ENCODE measurements at regions not wholly inside any gene's neighbourhood (a gene's known extent, or its start where the extent isn't known, plus 50 kb on each side); places are given as distances from the start of the nearest gene placed in this dataset.

DNA sequence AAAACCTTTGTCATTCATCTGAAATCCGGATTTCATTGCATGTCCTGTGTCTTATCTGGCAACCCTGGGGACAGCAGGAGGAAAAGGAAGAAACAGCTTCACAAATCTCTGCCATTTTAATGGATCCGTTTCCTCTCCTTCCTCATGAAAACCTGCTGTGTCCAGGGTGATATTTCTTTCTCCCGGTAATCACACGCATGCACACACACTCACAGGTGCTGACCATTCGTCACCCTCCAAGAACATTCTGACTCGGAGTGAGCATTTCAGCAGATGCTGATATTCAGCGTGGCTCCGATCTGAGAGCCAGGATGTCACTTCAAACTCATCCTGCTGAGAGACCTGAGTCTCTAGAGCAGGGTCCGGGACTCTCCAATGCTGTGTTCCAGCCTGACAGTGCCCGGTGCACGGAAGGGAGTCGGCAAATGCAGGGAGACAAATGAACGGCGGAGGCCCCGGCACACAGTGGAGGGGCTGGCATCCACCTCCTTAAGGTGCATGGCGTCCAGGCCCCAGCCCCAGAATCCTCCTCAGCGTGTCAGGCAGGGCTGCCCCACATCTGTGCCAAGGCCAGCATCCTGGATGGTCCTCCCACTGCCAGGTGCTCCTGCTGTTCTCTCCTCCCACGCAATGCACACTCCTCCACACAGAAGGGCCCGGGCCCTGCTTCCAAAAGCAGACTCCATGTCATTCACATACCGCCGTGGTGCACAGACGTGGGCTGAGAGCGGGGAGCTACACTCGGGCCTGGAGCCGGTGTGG lies 70.7 kb downstream of the RBFOX3 start:
- no peak for DNase-seq (ENCODE audit: low read depth)

DNA sequence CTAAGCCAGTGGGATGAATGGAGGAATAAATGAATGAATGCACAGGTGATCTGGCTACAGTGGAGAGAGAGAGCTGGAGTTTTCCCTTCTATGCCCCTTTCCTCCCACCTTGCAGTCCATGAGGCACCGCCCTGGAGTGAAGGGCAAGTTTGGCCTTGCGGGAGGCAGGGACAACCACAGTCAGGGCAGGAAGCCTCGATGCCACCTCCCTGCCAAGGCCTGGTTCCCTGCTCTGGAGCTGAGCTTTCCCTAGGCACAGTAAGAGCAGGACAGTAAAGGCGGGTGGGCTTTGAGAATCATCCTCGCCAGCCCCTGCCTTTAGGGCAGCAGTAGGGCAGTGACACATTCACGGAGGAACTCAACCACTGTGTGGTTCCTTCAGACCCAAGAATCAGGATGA lies 72.6 kb downstream of the RBFOX3 start:
- no peak for DNase-seq (ENCODE audit: low read depth)

DNA sequence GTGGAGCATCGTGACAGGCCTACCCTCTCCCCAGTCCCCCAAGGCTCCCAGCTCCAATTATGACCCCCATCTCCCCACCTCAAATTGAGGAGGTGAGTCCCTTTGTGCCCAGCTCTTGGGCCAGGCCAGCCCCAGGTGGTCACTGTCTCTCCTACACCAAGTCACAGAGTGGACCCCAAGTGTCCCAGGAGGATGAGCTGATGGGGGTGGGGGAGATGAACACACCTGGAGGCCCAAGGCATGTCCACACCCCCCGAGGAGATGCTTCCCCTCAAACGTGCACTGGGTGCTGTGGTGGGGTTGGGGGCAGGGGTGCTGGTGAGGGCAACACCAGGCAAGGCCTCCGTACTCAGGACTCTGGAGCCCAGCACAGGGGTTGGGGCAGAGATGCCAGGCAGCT lies 73.2 kb downstream of the RBFOX3 start:
- no peak for DNase-seq (ENCODE audit: low read depth)

DNA sequence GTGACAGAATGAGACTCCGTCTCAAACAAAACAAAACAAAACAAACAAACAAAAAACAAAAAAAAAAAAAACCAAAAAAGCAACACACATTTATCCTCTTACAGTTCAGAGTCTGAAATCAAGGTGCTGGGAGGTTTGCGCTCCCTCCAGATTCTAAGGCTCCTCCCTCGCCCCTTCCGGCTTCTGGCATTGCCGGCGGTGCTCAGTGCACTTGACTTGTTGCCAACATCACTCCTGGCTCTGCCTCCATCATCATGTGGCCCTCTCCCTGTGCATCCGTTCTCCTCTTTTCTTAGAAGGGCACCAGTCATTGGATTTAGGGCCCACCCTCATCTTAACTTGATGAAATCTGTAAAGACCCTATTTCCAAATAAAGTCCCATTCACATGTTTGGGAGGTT lies 73.8 kb downstream of the RBFOX3 start:
- DNase-seq (ENCODE audit: low read depth): no peak

DNA sequence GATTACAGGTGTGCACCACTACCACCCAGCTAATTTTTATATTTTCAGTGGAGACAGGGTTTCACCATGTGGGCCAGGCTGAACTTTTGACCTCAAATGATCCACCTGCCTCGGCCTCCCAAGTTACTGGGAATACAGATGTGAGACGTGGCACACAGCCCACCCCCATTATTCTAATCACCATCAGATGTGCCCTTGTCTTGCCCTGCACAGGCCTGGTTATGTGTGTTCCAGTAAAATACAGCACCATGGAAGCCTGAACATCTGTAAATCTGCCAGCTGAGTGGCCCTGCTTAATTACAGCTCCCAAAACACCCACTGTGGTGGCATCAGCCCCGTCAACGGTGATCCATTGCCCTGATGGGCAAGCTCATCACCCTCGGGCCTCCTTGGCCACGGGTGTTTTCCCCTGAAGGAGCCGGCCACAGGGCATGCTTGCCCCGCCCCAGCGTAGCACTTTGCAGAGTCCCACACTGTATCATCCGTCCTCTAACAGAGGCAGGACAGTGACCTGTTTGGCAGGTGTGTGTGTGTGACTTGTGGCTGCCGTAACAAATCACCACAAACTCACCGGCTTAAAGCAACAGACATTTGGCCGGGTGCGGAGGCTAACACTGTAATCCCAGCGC lies 74.5 kb downstream of the RBFOX3 start:
- DNase-seq (ENCODE audit: low read depth): no peak

DNA sequence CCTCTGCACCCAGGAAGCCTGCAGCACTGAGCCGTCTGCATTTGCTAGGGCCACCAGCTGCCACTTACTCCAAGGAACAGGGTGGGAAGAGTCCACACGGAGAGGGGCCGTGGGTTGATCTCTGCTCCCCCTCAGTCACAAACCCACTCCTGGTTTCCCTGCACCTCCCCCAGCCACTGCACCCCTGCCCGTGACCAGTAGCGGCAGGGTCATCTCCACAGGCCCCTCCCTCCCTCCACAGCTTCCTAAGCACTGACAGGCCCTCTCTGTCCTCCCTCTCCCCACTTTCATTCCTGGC lies 75.2 kb downstream of the RBFOX3 start:
- no peak for DNase-seq (ENCODE audit: low read depth)

DNA sequence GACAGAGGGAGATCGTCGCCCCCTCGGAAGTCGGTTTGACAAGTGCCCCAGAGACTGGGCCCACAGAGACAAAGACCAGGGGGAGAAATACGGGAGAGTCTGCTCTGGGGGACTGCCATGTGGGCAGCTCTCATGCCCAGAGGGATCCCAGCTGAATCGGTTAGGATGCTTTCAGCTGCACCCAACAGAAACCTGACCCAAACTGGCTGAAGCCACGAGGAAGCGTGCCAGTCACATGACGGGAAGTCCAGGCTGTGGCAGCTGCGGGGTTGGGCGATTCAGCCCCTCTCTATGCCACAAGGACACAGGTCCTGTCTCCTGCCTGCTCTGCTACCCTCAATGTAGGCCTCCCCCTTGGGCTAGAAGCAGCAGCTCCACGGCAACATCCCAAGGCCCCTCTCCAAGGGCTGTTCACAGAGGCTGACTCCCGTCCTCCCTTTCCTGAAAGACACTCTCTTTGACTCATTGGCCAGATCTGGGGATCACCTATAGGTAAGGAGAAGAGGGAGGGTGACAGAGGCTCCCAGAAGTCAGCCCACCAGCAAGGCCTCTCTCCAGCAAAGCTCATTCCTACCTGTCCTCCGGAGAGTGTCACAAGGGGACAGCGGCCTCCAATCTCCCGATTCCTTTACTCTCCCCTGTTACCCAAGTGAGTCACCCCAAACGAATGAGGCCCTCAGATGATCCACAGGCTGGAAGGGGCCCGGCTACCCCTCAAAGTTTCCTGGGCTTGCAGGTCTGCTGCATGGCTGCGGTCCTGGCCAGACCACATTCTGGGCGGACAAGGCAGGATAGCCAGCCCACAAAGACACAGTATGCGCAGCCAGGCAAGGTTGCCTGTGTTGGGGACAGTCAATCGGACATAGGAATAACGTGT lies 75.8 kb downstream of the RBFOX3 start:
- DNase-seq (ENCODE audit: low read depth): no peak

DNA sequence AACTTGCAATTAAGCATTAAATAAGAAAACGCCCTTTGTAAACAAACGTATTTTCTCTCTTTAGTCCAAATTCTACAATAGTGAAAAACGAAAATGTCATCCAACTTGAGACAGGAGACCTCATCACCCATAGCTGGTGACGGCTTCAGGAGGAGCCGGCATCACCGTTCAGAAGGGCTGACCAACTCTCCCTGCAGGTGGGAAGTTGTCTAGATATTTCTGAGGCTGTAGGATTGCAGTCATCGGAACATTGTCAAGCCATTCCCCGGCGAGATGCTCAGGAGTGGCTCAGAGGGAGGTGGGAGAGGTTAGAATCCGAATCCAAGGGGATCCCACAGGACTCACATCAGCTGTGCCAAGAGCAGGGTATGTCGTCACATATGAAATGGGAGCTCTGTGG lies 76.7 kb downstream of the RBFOX3 start:
- no peak for DNase-seq (ENCODE audit: low read depth)

DNA sequence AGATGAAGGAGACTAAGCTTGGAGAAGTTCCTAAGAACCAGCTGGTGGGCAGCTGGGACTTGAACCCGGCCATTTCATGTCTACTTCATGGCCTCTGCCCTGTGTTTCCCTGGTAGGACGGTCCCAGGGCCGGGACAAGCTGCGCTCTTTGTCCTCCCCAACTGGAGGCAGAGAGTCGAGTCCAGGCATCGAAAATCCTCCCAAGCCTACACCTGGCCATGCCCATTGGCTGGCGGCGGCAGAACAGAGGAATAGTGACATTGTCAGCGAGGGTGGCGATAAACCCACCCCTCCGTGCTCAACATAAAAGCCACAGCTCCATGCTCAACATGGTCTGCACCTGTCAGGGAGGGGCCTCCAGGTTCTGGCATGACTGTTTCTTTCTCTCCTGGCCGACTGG lies 77.7 kb downstream of the RBFOX3 start:
- DNase-seq (ENCODE audit: low read depth): no peak

DNA sequence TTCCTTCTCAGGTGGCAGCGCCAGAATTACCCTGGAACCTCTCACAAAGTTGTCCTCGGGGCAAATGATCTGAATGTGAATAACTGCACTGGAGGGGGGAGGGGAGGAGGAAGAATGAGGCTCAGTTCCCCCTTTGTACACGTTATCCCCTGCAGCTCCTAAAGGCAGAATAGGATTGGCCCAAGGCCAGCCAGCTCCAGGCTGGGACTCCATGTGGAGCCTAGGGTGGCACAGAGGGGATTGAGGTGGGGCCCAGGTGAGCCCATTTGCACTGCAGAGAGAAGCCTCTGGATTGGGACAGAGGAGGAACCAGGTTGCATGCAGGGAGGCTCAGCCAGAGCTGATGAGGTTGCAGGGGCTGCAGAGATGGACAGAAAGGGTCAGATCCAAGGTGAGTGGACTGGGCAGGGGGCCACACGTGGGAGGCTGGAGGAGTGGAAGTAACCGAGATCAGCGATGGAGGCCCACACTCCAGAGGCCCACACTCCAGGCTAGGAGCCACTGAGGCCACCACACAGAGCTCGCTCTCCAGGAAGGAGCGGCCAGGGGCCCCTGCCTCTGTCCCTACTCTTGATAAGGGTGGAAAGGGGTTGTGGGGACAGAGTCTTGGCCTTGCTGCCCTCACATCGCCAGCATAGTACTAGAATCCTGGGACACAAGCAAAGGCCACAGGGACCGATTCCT lies 78.6 kb downstream of the RBFOX3 start:
- DNase-seq (ENCODE audit: low read depth): no peak

DNA sequence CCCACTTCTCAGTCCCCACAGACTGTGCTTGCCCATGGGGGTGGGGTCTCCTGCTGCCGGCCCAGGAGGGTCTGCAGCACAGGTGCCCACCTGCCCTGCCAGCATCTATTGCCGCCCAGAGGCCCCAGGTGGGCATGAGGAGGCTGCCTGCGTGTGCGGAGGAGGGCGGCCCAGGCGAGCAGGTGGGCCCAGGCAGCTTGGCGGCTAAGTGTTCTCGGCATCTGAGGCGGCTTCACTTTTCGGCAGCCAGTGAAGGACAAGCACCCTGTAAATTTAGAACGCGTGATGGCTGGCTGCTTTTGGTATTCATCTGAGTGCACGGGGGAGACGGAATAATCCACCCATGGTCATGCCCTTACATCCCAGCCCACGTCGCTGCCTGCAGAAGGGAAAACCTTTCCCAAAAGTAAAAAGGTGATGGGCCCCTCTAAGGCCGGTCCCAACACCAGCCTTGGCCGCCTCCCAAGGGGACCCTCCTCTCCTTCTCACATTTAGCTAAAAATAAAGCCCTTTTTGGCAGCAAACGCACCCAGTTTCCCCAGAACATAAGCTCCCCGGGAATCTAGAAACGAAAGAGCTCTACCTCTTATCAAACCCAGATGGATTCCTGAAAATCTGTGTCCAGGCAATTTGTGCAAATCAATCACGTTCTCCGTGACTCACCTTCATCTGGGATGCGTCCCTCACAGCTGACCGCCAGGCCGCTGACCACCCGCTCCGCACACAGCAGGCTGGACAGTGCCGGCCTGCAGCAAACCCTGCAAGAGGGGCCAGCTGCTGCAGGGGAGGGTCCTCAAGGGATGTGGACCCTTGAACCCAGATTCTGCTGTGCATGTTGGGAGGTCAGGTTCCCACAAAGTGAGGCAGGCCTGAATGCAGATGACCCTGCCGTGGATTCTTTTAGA lies 79.4 kb downstream of the RBFOX3 start:
- no peak for DNase-seq (ENCODE audit: low read depth)

DNA sequence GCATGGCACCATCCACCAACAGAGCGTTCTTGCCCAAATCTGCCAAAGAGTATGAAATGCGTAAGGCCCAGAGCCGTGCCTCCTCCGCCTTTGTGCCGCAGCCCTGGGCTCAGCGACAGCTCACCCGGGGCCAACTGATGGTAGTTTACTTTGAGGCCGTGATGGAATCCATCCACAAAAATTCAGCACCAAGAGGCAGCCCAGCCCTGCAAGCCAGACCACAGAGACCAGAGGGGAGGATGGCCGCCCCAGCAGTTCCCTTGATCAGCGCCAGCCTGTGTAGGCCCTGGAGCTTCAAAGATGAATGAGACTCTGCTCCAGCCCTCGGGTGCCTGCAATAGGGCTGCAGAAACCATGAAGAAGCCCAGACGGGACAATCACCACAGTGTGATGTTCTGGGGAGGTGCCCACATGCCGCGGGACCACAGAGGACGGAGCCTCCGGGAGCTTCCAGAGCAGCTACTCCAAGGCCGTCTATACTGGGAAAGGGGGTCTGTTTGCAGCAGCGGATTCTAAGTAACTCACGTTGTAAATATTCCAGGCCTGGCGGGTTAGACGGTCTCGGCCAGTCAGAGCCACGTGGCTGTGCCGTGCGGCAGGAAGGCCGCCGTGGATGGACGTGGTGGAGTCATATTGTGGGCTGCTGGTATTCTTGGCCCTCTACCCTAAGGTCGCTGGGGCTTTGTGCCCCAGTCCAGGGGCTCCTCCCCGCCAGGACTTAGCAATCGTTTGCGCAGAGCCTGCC lies 80.3 kb downstream of the RBFOX3 start:
- no peak for DNase-seq (ENCODE audit: low read depth)

DNA sequence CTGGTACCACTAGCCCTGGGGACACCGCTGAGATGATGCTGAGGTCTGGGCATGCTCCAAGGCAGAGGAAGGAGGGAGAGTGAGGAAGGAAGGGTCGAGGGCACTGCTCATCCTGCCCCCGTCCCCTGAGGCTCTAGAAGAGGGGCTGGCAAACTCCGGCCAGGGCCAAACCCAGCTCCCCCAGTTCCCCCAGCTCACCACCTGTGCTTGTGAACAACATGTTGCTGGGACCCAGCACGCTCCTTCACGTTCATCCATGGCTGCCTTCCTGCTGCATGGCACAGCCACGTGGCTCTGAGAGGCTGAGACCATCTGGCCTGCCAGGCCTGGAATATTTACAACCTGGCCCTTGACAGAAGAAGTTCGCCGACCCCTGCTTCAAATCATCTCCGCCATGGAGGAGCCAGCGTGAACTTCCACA lies 81.2 kb downstream of the RBFOX3 start:
- no peak for DNase-seq (ENCODE audit: low read depth)

DNA sequence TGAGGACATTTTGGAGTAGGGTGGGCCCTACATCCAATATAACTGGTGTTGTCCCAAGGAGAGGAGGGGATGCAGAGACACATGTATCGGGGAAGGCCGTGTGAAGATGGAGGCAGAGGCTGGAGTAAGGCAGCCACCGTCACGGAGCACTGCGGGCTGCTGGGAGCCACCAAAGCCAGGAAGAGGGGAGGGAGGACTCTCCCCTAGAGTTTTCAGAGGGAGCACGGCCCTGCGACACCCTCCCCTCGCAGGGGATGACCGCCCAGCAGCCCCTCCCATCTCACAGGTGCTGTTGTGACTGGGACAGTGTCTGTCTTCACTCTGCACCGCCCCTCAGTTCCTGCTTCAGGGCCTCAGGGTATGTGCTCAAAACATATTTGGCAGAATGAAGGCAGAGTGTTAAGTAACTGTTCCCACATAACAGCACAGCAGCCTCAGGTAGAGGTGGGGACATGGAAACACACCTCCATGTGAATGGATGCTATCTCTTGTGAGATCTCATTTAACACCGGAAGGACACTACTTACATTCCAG lies 82.2 kb downstream of the RBFOX3 start:
- no peak for DNase-seq (ENCODE audit: low read depth)

DNA sequence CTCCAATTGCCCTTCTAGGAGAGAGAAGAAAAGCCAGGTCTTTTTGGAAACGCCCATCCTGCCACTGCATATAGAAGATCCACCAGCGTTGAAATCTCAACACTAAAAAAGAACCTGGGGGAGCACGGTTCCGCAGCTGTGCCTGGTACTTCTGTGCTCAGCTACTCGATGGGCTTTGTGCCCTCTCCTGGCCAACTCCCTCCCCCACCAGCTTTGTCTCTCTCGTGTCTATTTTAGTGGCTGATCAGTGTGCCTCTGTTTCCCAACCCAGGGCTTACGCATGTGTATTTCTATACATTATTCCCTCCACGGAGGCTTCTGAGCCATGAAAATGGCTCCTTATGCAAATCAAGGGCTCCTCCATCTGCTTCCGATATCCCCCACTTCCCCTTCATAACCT lies 83.5 kb downstream of the RBFOX3 start:
- no peak for DNase-seq (ENCODE audit: low read depth)

DNA sequence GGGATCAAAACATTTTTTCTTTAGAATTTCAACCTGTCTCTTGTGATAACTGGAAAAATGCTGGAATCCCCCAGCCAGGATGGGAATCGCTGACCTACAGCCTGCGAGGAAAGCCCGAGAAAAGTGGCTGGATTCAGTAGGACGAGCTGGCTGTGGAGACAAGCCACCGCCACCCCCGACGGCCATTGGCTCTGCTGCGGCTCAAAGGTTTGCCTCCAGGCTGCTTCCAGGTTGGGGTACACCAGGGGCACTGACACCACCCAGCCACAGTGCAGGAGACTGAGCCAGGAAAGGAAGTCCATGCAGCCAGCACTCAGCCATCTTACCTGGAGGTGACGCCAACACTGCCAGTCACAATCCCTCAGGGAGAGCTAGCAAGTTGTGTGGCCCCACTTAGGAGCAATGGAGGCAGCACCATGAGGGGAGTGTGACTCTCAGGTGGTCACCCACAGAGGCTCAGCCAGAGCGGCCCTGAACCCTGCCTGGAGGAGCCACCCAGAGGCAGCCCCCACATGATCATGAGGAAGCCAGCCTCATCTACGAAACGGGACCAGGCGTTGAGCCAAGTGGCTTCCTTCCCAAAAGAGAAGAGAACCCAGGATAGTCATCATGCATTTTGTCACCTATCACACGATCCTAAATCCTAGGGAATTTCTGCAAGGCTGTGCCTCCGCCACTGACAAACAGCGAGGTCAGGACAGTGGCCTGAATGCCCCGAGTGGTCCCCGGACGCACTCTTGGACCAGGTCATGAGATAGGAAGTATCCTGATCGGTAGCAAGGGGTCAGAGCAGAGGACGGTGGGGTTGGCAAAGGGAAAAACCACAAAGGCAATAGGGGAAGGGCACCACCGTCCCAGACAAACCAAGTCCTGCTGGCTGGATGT lies 84.8 kb downstream of the RBFOX3 start:
- DNase-seq (ENCODE audit: low read depth): no peak

DNA sequence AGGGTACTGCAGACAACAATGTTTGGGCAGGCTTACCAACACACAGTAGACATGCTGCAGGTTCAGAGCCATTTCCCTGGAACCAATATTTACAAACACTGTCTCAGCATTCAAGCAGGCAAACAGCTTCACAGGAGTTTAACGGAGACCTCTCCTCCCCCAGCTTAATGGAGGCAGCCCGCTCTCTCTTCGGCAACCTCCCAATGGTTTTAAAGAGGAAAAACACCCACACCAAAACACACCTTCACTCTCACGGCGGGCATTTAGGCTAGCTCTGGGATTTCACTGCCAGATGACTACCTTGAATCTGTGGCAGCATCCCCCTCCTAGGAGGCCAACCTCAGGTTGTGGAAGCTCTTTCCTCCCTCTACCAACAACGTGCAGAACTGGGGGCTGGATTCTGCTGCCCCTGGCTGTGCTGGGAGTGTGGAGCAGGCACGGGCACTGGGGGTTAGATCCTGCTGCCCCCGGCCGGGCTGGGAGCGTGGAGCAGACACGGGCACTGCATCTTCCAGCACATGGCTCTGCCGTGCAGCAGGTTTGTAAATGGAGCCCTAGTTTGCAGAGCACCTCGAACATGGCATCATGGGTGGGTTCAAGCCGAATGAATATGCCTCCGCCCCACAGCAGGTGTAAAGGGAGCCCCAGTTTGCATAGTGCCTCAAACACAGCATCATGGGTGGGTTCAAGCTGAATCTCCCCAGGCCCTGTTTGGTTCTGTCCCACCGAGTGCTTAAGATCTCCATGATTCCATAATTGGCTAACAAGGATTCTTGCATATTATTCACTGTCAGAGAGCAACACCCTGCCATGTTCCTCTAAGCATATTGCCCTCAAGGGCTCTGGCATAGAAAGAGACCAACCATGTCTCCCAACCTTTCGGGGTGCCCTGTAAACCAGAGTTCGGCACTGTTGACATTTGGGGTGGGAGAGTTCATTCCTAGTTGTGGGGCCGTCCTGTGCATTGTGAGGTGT lies 86.4 kb downstream of the RBFOX3 start:
- no peak for DNase-seq (ENCODE audit: low read depth)

DNA sequence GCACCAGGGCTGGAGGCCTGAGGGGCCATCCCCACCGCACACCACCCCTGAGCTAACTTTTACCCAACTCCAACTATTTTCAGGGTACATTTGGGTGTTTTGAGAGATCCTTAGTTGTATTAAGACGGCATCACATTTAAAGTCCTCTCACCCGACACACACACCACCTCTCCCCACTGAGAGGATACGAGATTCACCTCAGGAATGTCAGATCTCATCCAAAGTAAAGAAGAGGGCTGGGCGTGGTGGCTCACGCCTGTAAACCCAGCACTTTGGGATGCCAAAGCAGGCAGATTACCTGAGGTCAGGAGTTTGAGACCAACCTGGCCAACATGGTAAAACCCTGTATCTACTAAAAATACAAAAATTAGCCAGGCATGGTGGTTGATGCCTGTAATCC lies 88.4 kb downstream of the RBFOX3 start:
- no peak for DNase-seq (ENCODE audit: low read depth)
